GM21526 (cell line): ENCODE measurements at regions not wholly inside any gene's neighbourhood (a gene's known extent, or its start where the extent isn't known, plus 50 kb on each side); places are given as distances from the start of the nearest gene placed in this dataset.
"Not testable (repeated sequence)": the region's sequence is repeated elsewhere in the genome, so short reads cannot be mapped to it uniquely, and the experiment has no call there.

Experiments
- ATAC-seq: cut with Tn5 transposase; IDR thresholded peaks from one replicate; pipeline ENCODE4 v1.9.1; 2021; ENCODE audit warnings: moderate library complexity; ENCODE audit not compliant: unreplicated experiment, low FRiP score

DNA sequence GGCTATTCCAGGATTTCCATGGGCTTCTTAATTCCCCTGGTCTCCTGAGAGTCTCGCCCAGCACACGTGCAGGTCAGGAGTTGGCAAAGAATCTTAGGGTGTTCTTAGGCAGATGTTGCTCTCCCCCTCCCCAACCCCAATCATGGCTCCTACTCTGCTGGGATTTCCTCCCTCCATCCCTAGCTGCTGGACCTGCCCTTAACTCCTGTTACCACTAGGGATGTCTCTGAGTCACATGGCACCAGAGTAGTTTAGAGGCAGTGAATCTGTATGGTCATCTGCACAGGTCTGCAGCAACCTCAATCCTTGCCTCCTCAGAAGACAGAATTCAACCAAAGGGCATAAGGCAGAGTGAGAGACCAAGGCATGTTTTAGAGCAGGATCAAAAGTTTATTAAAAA lies 51.8 kb upstream of the CHST3 start:
- ATAC-seq, result no peak

DNA sequence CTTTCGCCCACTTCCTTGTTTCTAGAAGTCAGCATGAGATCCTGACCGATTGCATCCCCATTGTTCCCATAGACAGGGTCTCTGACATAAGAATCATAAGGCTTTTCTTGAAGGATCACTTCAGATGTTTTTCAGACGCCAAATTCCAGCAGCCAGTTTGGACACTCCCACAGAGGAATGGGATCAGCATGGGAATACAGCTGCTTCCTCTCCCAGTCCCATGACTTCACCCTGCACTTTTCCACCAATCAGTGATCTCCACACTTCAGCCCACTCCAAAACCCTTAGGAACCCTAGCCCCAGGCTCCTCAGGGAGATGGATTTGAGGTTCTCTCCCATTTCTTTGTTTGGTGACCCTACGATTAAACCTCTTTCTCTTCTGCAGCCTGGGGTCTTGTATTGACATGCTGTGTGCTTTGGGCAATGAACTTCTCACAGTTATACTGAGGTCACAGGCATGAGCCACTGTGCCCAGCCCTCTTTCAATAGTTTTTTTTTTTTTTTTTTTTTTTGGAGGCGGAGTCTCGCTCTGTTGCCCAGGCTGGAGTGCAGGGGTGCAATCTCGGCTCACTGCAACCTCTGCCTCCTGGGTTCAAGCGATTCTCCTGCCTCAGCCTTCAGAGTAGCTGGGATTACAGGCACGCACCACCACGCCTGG lies 52.8 kb upstream of the CHST3 start:
- no peak for ATAC-seq

DNA sequence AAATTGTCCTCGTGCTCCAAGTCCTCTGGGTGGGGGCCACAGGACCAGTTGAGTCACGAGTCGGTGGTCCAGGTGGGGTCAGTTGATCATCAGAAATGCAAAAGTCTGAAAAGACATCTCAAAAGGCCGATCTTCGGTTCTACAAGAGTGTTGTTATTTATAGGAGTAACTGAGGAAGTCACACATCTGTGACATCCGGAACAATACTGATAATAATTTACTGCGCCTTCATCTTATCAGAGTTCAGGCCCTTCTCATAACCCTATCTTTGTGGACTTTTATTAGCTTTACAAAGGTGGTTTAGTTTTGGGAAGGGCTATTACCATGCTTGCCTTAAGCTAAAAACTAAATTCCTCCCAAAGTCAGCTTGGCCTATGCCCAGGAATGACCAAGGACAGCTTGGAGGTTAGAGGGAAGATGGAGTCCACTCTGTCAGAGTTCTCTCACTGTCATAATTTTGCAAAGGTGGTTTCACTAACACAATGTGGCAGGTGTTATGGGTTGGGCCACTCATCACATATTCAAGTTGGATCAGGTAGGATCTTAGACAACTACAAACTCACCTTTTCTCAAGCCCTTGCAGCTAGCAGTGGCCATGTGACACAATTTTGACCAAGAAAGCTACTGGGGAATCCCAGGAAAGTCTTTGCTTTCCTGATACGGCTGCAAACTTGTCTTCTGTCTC lies 54.7 kb upstream of the CHST3 start:
- peak; percentile 63 for ATAC-seq

DNA sequence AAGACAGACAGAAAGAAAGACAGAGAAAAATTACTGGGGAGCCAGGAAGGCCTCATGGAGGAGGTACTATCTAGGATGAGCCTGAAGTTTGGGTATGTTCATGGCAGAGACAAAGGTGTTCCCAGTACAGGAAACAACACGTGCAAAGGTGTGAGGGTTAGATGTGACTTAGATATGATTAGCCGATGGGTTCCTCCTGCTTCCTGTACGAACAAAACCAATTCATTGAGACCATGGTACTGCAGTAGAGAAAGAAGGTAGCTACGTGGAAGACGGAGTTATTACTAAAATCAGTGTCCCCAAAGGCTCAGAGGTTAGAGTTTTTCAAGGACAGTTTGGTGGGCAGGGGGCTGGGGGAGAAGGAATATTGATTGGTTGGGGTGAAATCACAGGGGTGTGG lies 55.2 kb upstream of the CHST3 start:
- ATAC-seq, result no peak

DNA sequence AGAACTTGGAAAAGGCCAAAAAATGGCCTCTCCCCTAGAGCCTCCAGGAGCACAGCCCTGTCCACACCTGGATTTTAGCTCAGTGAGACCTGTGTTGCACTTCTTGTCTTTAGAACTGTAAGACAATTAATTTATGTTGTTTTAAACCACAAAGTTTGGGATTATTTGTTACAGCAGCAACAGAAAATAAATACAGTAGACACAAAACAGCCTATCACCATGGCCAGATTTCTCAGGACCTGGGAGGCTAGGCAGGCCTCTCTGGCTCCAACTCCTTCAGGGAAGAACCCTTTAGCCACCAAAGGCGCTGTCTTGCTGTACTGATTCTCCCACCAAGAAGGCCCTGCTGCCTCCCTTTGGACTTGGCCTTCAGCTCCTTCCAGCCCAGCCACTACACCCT lies 54.1 kb upstream of the PSAP start:
- ATAC-seq, result no peak

DNA sequence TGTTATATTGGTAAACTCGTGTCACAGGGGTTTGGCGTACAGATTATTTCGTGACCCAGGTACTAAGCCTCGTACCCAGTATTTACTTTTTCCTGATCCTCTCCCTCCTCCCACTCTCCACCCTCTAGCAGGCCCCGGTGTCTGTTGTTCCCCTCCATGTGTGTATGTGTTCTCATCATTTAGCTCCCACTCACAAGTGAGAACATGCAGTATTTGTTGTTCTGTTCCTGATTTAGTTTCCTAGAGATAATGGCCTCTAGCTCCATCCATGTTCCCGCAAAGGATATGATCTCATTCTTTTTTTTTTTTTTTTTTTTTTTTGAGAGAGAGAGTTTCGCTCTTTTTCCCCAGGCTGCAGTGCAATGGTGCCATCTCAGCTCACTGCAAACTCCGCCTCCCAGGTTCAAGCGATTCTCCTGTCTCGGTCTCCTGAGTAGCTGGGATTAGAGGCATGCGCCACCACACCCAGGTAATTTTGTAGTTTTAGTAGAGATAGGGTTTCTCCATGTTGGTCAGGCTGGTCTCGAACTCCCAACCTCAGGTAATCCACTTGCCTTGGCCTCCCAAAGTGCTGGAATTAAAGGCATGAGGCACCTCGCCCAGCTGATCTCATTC lies 52.7 kb upstream of the PSAP start:
- ATAC-seq, result not testable (repeated sequence)

DNA sequence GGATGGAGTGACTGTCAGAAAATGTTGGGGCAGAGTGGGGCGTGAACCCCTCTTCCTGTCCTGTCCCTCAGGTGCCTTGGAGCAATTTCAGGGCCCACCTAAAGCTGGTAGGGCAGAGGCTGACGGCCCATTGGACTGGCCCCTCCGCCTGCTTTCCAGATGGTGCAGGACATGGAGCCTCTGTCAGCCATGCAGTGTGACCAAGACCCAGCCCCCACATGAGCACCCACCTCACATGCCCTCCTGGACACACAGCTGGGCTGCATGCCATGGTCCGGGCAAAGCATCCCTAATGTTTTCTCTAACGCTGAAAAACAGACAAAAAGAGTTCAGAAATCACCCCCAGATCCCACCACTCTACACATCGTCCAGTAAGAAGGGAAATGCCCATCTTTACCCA lies 51.3 kb upstream of the PSAP start:
- ATAC-seq, result no peak
